ENCODE measurements at regions not wholly inside any gene's neighbourhood (a gene's known extent, or its start where the extent isn't known, plus 50 kb on each side); places are given as distances from the start of the nearest gene placed in this dataset.

DNA sequence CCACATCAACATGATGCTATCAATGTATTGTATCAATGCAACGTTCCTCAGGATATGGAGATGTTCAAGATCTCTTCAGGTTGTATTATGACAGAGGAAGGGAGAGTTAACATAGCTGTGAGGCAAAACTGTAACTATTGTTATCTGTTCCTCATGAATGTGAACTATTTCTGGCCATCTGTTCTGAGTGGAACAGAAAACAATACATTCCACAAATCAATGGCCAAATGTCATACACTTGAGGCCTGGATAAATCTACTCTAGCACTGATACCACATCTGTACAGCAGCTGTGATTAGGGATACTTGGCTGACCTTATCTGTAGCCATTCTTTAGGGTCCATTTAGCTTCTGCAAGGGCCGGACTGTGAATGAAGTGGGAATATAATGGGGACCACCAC, 447.9 kb downstream of the IRS1 start:
- H3K4me3 ChIP-seq (ENCODE audit: low read length in 2 of 2) = no peak overlapping the region
- WGBS, 2 donors = 81 to 84% methylated on average over 2 of the region's 2 CpGs
- intact Hi-C loops (cut with DNase I) = no loop called here
- H3K27ac ChIP-seq (ENCODE audit: low read depth in 1 of 2, low read length in 2 of 2) = no peak overlapping the region
- H3K9me3 ChIP-seq (ENCODE audit: control insufficient read depth, low read length) = no peaks in the 10 kb centered on the region
- ATAC-seq (ENCODE audit: low FRiP score) (no peak), DNase-seq (no peak)
- H3K36me3 ChIP-seq (ENCODE audit: control insufficient read depth in 1 of 2, insufficient read depth in 2 of 2, low read length in 1 of 2) = no peaks in the 10 kb centered on the region
- H3K4me1 ChIP-seq (ENCODE audit: control insufficient read depth in 1 of 2, insufficient read depth in 2 of 2, low read length in 2 of 2) = no peaks in the 10 kb centered on the region
- H3K27me3 ChIP-seq (ENCODE audit: control insufficient read depth in 1 of 2, insufficient read depth in 2 of 2, low read length in 1 of 2) = no peaks in the 10 kb centered on the region

DNA sequence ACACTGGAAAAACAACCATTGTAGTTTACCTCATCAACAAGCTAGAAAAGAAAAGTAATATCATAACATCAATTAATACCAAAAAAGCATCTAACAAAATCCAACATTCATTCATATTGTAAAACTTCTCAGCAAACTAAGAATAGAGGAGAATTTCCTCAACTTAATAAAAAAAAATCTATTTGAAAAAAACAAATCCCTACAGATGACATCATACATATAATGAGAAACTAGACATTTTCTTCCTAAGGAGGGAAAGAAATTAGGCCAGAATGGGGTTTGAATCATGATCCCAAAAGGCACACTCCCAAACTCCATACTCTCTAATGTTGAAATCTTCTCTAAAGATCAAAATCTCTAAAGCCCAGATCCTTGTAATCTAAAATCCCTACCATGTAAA, 460.0 kb downstream of the IRS1 start:
- intact Hi-C loops (cut with DNase I) = no loop called here
- Histone ChIP-seq H3K27ac (ENCODE audit: low read depth in 1 of 2, low read length in 2 of 2) (no peak overlapping the region), H3K4me1 (ENCODE audit: control insufficient read depth in 1 of 2, insufficient read depth in 2 of 2, low read length in 2 of 2) (no peaks in the 10 kb centered on the region), H3K36me3 (ENCODE audit: control insufficient read depth in 1 of 2, insufficient read depth in 2 of 2, low read length in 1 of 2) (no peaks in the 10 kb centered on the region), H3K27me3 (ENCODE audit: control insufficient read depth in 1 of 2, insufficient read depth in 2 of 2, low read length in 1 of 2) (no peaks in the 10 kb centered on the region), H3K9me3 (ENCODE audit: control insufficient read depth, low read length) (no peaks in the 10 kb centered on the region), H3K4me3 (ENCODE audit: low read length in 2 of 2) (no peak overlapping the region)
- DNase-seq (no peak), ATAC-seq (ENCODE audit: low FRiP score) (no peak)

DNA sequence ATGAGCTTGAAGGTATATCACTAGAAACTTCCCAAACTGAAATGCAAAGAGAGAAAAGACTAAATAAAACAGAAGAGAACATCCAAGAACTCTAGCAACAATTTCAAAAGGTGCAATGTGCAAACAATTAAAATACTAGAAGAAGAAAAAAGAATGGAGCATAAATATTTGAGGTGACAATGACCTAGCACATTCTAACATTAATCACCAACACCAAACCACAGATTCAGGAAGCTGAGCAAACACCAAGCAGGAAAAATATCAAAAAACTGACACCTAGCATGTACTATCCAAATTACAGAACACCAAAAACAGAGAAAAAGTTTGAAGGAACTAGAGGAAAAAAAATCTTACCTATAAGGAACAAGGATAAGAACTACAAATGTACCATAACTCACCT, 460.8 kb downstream of the IRS1 start:
- intact Hi-C loops (cut with DNase I) = no loop called here
- Histone ChIP-seq H3K9me3 (ENCODE audit: control insufficient read depth, low read length) (no peaks in the 10 kb centered on the region), H3K27me3 (ENCODE audit: control insufficient read depth in 1 of 2, insufficient read depth in 2 of 2, low read length in 1 of 2) (no peaks in the 10 kb centered on the region), H3K4me1 (ENCODE audit: control insufficient read depth in 1 of 2, insufficient read depth in 2 of 2, low read length in 2 of 2) (no peaks in the 10 kb centered on the region), H3K27ac (ENCODE audit: low read depth in 1 of 2, low read length in 2 of 2) (no peak overlapping the region), H3K36me3 (ENCODE audit: control insufficient read depth in 1 of 2, insufficient read depth in 2 of 2, low read length in 1 of 2) (no peaks in the 10 kb centered on the region), H3K4me3 (ENCODE audit: low read length in 2 of 2) (no peak overlapping the region)
- DNase-seq = no peak
- ATAC-seq (ENCODE audit: low FRiP score) = no peak

DNA sequence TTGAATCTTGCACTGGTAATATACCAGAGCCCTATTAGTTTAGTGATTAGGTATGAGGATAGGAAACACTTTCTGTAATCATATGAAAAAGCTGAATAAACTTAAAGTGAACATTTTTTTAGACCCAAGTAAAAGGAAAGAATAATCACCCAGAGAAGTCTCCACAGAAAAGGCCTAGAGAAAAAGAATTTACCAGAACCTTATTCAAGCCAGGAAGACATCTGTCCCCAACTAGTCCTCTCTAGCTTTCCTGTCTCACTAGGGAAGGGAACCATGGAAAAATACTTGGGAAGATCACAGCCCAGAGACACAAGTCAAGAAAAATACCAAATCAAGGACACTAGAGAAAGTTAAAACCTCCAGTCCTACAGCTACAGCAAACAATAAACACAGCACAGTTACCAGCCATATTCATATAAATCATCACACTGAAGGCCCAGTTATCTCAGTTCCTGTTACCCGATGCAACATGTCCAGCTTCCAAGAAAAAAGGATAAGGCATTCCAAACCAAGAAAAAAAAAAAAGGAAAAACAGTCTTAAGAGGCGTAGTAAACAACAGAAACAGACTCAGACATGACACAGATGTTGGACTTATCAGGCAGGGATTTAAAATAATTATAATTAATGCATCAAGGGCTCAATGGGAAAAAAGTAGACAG, 461.5 kb downstream of the IRS1 start:
- Histone ChIP-seq H3K27ac (ENCODE audit: low read depth in 1 of 2, low read length in 2 of 2) (no peak overlapping the region), H3K4me1 (ENCODE audit: control insufficient read depth in 1 of 2, insufficient read depth in 2 of 2, low read length in 2 of 2) (no peaks in the 10 kb centered on the region), H3K36me3 (ENCODE audit: control insufficient read depth in 1 of 2, insufficient read depth in 2 of 2, low read length in 1 of 2) (no peaks in the 10 kb centered on the region), H3K4me3 (ENCODE audit: low read length in 2 of 2) (no peak overlapping the region), H3K27me3 (ENCODE audit: control insufficient read depth in 1 of 2, insufficient read depth in 2 of 2, low read length in 1 of 2) (no peaks in the 10 kb centered on the region), H3K9me3 (ENCODE audit: control insufficient read depth, low read length) (no peaks in the 10 kb centered on the region)
- WGBS, 2 donors = 48 to 59% methylated on average over 2 of the region's 2 CpGs
- intact Hi-C loops (cut with DNase I) = no loop called here
- DNase-seq (no peak), ATAC-seq (ENCODE audit: low FRiP score) (peak; percentile 73)

DNA sequence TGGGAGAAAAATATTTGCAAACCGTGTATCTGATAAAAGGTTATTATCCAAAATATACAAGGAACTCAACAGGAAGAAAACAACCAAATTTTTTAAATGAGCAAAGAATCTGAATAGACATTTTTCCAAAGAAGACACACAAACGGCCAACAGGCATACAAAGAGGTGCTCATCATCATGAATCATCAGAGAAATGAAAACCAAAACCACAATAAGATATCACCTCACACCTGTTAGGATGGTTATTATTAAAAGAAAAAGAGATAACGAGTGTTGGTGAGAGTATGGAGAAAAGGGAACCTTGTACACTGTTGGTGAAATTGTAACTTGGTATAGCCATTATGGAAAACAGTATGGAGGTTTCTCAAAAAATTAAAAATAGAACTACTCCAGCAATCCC, 463.3 kb downstream of the IRS1 start:
- H3K27me3 ChIP-seq (ENCODE audit: control insufficient read depth in 1 of 2, insufficient read depth in 2 of 2, low read length in 1 of 2) = no peaks in the 10 kb centered on the region
- H3K9me3 ChIP-seq (ENCODE audit: control insufficient read depth, low read length) = no peaks in the 10 kb centered on the region
- H3K4me1 ChIP-seq (ENCODE audit: control insufficient read depth in 1 of 2, insufficient read depth in 2 of 2, low read length in 2 of 2) = no peaks in the 10 kb centered on the region
- ATAC-seq (ENCODE audit: low FRiP score) (no peak), DNase-seq (no peak)
- intact Hi-C loops (cut with DNase I) = no loop called here
- H3K27ac ChIP-seq (ENCODE audit: low read depth in 1 of 2, low read length in 2 of 2) = no peak overlapping the region
- no peaks in the 10 kb centered on the region for H3K36me3 ChIP-seq (ENCODE audit: control insufficient read depth in 1 of 2, insufficient read depth in 2 of 2, low read length in 1 of 2)
- H3K4me3 ChIP-seq (ENCODE audit: low read length in 2 of 2) = no peak overlapping the region
- WGBS, 2 donors = 83 to 84% methylated on average over 3 of the region's 3 CpGs

DNA sequence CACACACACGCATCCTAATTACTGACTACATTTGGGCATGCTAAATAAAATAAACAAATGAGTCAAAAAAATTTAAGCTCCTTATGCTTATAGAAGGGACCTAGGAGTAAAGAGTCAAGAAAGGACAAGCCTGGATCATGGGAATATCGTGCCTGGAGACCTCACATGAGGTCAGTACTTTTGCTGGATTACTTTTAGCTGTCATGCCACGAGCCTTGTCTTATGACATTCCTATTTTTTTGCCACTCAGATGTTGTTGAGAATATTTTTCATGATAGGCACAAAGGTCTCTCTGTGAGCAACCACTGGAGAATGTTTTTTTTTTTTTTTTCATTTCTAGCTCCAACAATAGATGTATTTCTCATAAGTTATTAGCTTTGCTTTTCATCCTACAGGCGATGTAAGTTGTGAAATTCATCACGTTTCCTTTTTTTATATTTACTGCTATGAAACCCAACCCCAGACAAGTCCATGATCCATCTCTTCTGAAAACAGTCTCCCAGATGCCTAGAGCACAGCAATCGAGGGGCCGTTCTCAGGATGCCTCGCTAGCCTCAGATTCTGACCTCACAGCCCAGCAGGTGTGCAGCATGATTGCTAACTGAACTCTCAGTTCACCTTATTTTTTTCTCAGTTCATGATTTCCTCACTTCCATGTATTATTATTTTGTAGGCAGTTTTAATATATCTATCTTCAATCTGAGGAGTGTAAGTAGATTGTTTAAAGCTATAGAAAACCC, 464.5 kb downstream of the IRS1 start:
- no peak overlapping the region for H3K4me3 ChIP-seq (ENCODE audit: low read length in 2 of 2)
- H3K9me3 ChIP-seq (ENCODE audit: control insufficient read depth, low read length) = no peaks in the 10 kb centered on the region
- intact Hi-C loops (cut with DNase I) = no loop called here
- no peaks in the 10 kb centered on the region for H3K4me1 ChIP-seq (ENCODE audit: control insufficient read depth in 1 of 2, insufficient read depth in 2 of 2, low read length in 2 of 2)
- no peak for DNase-seq
- 47 to 61% methylated on average over 8 of the region's 8 CpGs for WGBS, 2 donors
- H3K27ac ChIP-seq (ENCODE audit: low read depth in 1 of 2, low read length in 2 of 2) = no peak overlapping the region
- ATAC-seq (ENCODE audit: low FRiP score) = no peak
- H3K36me3 ChIP-seq (ENCODE audit: control insufficient read depth in 1 of 2, insufficient read depth in 2 of 2, low read length in 1 of 2) = no peaks in the 10 kb centered on the region
- no peaks in the 10 kb centered on the region for H3K27me3 ChIP-seq (ENCODE audit: control insufficient read depth in 1 of 2, insufficient read depth in 2 of 2, low read length in 1 of 2)

DNA sequence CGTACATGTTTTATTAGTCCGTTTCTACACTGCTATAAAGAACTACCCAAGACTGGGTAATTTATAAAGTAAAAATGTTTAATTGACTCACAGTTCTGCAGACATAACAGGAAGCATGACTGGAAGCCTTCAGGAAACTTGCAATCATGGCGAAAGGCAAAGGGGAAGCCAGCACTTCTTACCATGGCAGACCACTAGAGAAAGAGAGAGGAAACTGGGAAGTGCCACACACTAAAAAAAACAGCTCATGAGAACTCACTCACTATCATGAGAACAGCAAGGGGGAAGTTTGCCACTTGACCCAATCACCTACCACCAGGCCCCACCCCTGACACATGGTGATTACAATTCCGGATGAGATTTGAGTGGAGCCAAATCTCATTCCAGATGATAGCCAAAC, 466.2 kb downstream of the IRS1 start:
- no peak overlapping the region for H3K4me3 ChIP-seq (ENCODE audit: low read length in 2 of 2)
- H3K27me3 ChIP-seq (ENCODE audit: control insufficient read depth in 1 of 2, insufficient read depth in 2 of 2, low read length in 1 of 2) = no peaks in the 10 kb centered on the region
- H3K9me3 ChIP-seq (ENCODE audit: control insufficient read depth, low read length) = peaks cover 2% of the 10 kb centered on the region
- H3K4me1 ChIP-seq (ENCODE audit: control insufficient read depth in 1 of 2, insufficient read depth in 2 of 2, low read length in 2 of 2) = no peaks in the 10 kb centered on the region
- H3K36me3 ChIP-seq (ENCODE audit: control insufficient read depth in 1 of 2, insufficient read depth in 2 of 2, low read length in 1 of 2) = no peaks in the 10 kb centered on the region
- no peak overlapping the region for H3K27ac ChIP-seq (ENCODE audit: low read depth in 1 of 2, low read length in 2 of 2)
- ATAC-seq (ENCODE audit: low FRiP score) (no peak), DNase-seq (no peak)
- 92 to 96% methylated on average over 4 of the region's 4 CpGs for WGBS, 2 donors
- intact Hi-C loops (cut with DNase I) = no loop called here

DNA sequence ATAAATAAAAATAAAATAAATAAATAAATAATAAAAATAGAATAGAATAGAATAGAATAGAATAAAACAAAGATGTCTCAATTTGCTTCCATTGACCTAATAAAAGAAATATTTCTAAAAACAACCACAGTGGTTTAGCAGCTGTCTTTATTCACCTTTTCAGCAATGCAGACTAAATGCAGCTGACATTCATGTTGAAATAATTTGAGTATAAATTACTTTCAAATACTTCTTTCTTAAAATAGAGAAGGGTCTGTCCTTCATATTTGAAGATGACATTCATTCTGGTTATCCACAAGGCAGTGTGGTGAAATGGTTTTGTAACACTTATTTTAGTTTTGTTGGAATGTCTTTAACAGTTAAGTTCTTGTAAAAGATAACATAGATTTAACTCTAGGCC, 469.4 kb downstream of the IRS1 start:
- no peaks in the 10 kb centered on the region for H3K4me1 ChIP-seq (ENCODE audit: control insufficient read depth in 1 of 2, insufficient read depth in 2 of 2, low read length in 2 of 2)
- H3K27ac ChIP-seq (ENCODE audit: low read depth in 1 of 2, low read length in 2 of 2) = no peak overlapping the region
- no peaks in the 10 kb centered on the region for H3K36me3 ChIP-seq (ENCODE audit: control insufficient read depth in 1 of 2, insufficient read depth in 2 of 2, low read length in 1 of 2)
- intact Hi-C loops (cut with DNase I) = no loop called here
- no peak overlapping the region for H3K4me3 ChIP-seq (ENCODE audit: low read length in 2 of 2)
- ATAC-seq (ENCODE audit: low FRiP score) (no peak), DNase-seq (no peak)
- H3K9me3 ChIP-seq (ENCODE audit: control insufficient read depth, low read length) = peaks cover 2% of the 10 kb centered on the region
- H3K27me3 ChIP-seq (ENCODE audit: control insufficient read depth in 1 of 2, insufficient read depth in 2 of 2, low read length in 1 of 2) = no peaks in the 10 kb centered on the region

DNA sequence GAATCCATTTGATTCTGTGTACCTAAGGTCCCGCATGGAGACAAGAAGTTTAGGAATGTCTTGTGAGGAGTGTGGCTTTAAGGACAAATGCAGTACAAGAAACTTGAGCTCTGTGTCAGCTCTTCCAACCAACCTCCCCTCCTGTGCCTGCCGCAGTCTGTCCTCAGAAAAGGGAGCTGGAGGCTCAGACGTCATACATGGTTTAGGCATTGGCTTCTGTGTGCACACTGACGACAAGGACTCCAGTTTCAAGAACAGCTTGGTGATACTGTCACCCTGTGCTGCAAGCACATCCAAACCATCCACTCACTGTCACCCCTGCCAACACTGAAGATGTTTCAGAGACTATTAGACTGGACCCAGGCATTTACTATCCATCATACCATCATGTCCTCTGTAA, 470.4 kb downstream of the IRS1 start:
- WGBS, 2 donors = 73 to 77% methylated on average over 4 of the region's 4 CpGs
- DNase-seq (no peak), ATAC-seq (ENCODE audit: low FRiP score) (no peak)
- no peaks in the 10 kb centered on the region for H3K27me3 ChIP-seq (ENCODE audit: control insufficient read depth in 1 of 2, insufficient read depth in 2 of 2, low read length in 1 of 2)
- no peak overlapping the region for H3K4me3 ChIP-seq (ENCODE audit: low read length in 2 of 2)
- intact Hi-C loops (cut with DNase I) = no loop called here
- H3K27ac ChIP-seq (ENCODE audit: low read depth in 1 of 2, low read length in 2 of 2) = no peak overlapping the region
- H3K9me3 ChIP-seq (ENCODE audit: control insufficient read depth, low read length) = peaks cover 2% of the 10 kb centered on the region
- no peaks in the 10 kb centered on the region for H3K4me1 ChIP-seq (ENCODE audit: control insufficient read depth in 1 of 2, insufficient read depth in 2 of 2, low read length in 2 of 2)
- H3K36me3 ChIP-seq (ENCODE audit: control insufficient read depth in 1 of 2, insufficient read depth in 2 of 2, low read length in 1 of 2) = no peaks in the 10 kb centered on the region
